Osteoblast (primary cell): ENCODE measurements at regions not wholly inside any gene's neighbourhood (a gene's known extent, or its start where the extent isn't known, plus 50 kb on each side); places are given as distances from the start of the nearest gene placed in this dataset.

Experiments used
- DNase-seq: peaks from one replicate; pipeline ENCODE4 v3.0.0; 2011; ENCODE audit warnings: low spot score, mixed read lengths; ENCODE audit not compliant: insufficient read length; ENCODE audit errors: missing footprints
- H2AFZ ChIP-seq: 2 replicates; pipeline ENCODE4 v1.6.0; 2011; ENCODE audit warnings: mild to moderate bottlenecking, low read length
- H3K27ac ChIP-seq: 2 replicates; pipeline ENCODE4 v1.5.1; 2011; ENCODE audit warnings: mild to moderate bottlenecking, low read depth, low read length, moderate library complexity
- H3K27me3 ChIP-seq: 2 replicates; pipeline ENCODE4 v1.6.0; 2012; ENCODE audit warnings: mild to moderate bottlenecking, control low read depth, inconsistent platforms, low read length, moderate library complexity; ENCODE audit not compliant: insufficient read depth
- H3K36me3 ChIP-seq: 2 replicates; pipeline ENCODE4 v1.5.1; 2011; ENCODE audit warnings: mild to moderate bottlenecking, low read length, control low read depth, moderate library complexity; ENCODE audit not compliant: insufficient read depth
- H3K4me1 ChIP-seq: 2 replicates; pipeline ENCODE4 v1.5.1; 2011; ENCODE audit warnings: mild to moderate bottlenecking, low read length, control low read depth, moderate library complexity; ENCODE audit not compliant: insufficient read depth
- H3K4me2 ChIP-seq: 2 replicates; pipeline ENCODE4 v1.6.0; 2011; ENCODE audit warnings: mild to moderate bottlenecking, low read length; ENCODE audit not compliant: insufficient read depth
- H3K4me3 ChIP-seq: fragments of 200-600 bp; sonication (generic); 3 replicates; pipeline ENCODE4 v1.5.1; 2012; ENCODE audit warnings: mild to moderate bottlenecking, low read length, inconsistent platforms; ENCODE audit not compliant: insufficient read depth
- H3K79me2 ChIP-seq: 2 replicates; pipeline ENCODE4 v1.6.0; 2012; ENCODE audit warnings: mild to moderate bottlenecking, low read length, control low read depth, inconsistent platforms; ENCODE audit not compliant: insufficient read depth
- H3K9me3 ChIP-seq: 2 replicates; pipeline ENCODE4 v1.5.1; 2011; ENCODE audit warnings: low read depth, low read length, control low read depth
- H4K20me1 ChIP-seq: 2 replicates; pipeline ENCODE4 v1.6.0; 2012; ENCODE audit warnings: mild to moderate bottlenecking, low read length, control low read depth; ENCODE audit not compliant: insufficient read depth
- TF ChIP-seq, protein P1 (sequence below): IDR thresholded peaks from 2 replicates; pipeline ENCODE4 v1.5.1; 2011; ENCODE audit warnings: mild to moderate bottlenecking, low read depth, low read length, moderate library complexity; ENCODE audit errors: extremely low read depth

GRCh38 chr12:91382081-91382543 is 199.5 kb upstream of the DCN start:
- peak overlapping the region; percentile 72 for H3K4me3 ChIP-seq
- H4K20me1 ChIP-seq, result no peaks in the 10 kb centered on the region
- H3K79me2 ChIP-seq, result no peaks in the 10 kb centered on the region
- H2AFZ ChIP-seq, result peak overlapping the region; percentile 83
- H3K36me3 ChIP-seq, result no peaks in the 10 kb centered on the region
- peak overlapping the region; percentile 93 for H3K4me2 ChIP-seq
- peaks cover 5% of the 10 kb centered on the region for H3K4me1 ChIP-seq
- no peaks in the 10 kb centered on the region for H3K27me3 ChIP-seq
- no peaks in the 10 kb centered on the region for H3K9me3 ChIP-seq
- TF ChIP-seq, protein P1, sequence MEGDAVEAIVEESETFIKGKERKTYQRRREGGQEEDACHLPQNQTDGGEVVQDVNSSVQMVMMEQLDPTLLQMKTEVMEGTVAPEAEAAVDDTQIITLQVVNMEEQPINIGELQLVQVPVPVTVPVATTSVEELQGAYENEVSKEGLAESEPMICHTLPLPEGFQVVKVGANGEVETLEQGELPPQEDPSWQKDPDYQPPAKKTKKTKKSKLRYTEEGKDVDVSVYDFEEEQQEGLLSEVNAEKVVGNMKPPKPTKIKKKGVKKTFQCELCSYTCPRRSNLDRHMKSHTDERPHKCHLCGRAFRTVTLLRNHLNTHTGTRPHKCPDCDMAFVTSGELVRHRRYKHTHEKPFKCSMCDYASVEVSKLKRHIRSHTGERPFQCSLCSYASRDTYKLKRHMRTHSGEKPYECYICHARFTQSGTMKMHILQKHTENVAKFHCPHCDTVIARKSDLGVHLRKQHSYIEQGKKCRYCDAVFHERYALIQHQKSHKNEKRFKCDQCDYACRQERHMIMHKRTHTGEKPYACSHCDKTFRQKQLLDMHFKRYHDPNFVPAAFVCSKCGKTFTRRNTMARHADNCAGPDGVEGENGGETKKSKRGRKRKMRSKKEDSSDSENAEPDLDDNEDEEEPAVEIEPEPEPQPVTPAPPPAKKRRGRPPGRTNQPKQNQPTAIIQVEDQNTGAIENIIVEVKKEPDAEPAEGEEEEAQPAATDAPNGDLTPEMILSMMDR, result peak; percentile 92
- H3K27ac ChIP-seq, result peak overlapping the region; percentile 81
- peak; percentile 23 for DNase-seq

DNA sequence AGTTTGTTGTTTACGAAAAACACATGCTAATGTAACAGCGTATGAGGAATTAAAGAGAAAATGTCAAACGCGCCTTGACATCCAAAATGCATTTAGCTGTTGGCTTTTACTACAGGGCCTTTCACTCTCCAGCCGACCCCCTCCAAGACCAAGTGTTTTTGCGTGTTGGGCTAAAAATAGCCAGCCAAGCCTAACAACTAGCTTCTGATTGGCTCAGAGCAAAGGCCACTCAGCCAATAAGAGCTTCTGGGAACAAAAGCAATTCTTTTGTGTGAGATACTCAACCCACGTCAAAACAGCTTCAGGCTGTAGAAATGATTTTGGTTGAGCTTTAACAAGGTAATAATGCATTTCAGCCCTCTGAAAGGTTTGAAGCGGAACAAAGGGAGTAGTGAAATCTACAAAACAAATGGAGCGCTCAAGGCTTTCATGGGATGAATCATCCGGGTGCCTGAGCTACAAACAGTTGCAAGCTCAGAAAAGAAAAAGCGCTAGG is 198.7 kb upstream of the DCN start:
- DNase-seq, result peak; percentile 49
- Histone ChIP-seq H2AFZ (peak overlapping the region; percentile 83), H3K36me3 (no peaks in the 10 kb centered on the region), H3K27me3 (no peaks in the 10 kb centered on the region), H4K20me1 (no peaks in the 10 kb centered on the region), H3K4me3 (peak overlapping the region; percentile 72), H3K4me1 (peaks cover 5% of the 10 kb centered on the region), H3K27ac (peak overlapping the region; percentile 81), H3K9me3 (no peaks in the 10 kb centered on the region), H3K79me2 (no peaks in the 10 kb centered on the region), H3K4me2 (peak overlapping the region; percentile 93)
- TF ChIP-seq, protein P1, result no peak

GRCh38 chr12:91380631-91381030 is 198.0 kb upstream of the DCN start:
- peak overlapping the region; percentile 93 for H3K4me2 ChIP-seq
- H3K9me3 ChIP-seq, result no peaks in the 10 kb centered on the region
- peak overlapping the region; percentile 72 for H3K4me3 ChIP-seq
- H3K4me1 ChIP-seq, result peaks cover 5% of the 10 kb centered on the region
- no peaks in the 10 kb centered on the region for H3K79me2 ChIP-seq
- H3K27ac ChIP-seq, result no peak overlapping the region
- H4K20me1 ChIP-seq, result no peaks in the 10 kb centered on the region
- peak overlapping the region; percentile 83 for H2AFZ ChIP-seq
- TF ChIP-seq, protein P1, result no peak
- DNase-seq, result no peak
- no peaks in the 10 kb centered on the region for H3K27me3 ChIP-seq
- no peaks in the 10 kb centered on the region for H3K36me3 ChIP-seq

GRCh38 chr12:91379051-91379775 is 196.6 kb upstream of the DCN start:
- DNase-seq, result no peak
- Histone ChIP-seq H3K27ac (no peak overlapping the region), H3K9me3 (no peaks in the 10 kb centered on the region), H2AFZ (no peak overlapping the region), H3K4me1 (peaks cover 5% of the 10 kb centered on the region), H3K4me3 (no peak overlapping the region), H3K4me2 (no peak overlapping the region), H3K27me3 (no peaks in the 10 kb centered on the region), H3K79me2 (no peaks in the 10 kb centered on the region), H4K20me1 (no peaks in the 10 kb centered on the region), H3K36me3 (no peaks in the 10 kb centered on the region)
- TF ChIP-seq, protein P1, result no peak
